OCI-LY7 (cell line): ENCODE measurements at regions not wholly inside any gene's neighbourhood (a gene's known extent, or its start where the extent isn't known, plus 50 kb on each side); places are given as distances from the start of the nearest gene placed in this dataset.

ENCODE experiments used
- EZH2phosphoT487 ChIP-seq: fragments of 200-600 bp; sonication (generic); IDR thresholded peaks from 2 replicates; pipeline ENCODE4 v1.6.1; 2018; ENCODE audit warnings: low read depth, borderline replicate concordance, mild to moderate bottlenecking, mixed run types, antibody characterized with exemption, low read length, moderate library complexity, mixed read lengths
- TF ChIP-seq, protein P1 (sequence below): fragments of 200-600 bp; sonication (generic); conservative IDR thresholded peaks from 2 replicates; pipeline ENCODE4 v1.5.1; 2014; ENCODE audit warnings: mild to moderate bottlenecking, antibody characterized with exemption, low read length, moderate library complexity, mixed read lengths

DNA sequence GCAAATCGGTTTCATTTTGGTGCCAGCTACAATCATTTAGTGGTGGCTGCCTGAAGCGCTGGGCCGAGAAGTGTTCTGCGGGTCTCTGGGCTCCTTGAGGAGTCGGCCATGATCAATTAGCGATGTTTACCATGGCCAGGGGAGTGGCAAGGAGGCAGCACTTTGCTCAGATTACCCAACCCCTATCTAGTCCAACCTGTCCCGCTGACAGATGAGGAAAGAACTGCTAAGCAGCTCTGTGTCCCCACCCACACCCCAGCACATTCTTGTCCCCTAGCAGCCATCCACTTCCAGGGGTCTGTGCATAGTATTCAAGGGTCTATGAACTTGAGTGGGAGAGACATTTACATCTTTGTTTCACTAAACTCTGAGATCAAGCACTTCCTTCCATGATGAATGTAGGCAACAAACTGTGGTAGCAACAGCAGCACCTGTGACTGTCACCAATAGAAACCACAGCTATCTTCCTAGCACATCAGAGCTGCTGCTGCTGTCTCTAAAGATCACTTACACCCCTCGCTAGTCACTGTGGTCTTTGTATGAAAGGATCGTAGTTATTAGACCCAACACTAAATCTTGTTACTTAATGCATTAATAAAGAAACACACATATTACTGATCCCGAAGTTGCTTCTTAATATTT lies 331.6 kb downstream of the BCOR start:
- TF ChIP-seq, protein P1, sequence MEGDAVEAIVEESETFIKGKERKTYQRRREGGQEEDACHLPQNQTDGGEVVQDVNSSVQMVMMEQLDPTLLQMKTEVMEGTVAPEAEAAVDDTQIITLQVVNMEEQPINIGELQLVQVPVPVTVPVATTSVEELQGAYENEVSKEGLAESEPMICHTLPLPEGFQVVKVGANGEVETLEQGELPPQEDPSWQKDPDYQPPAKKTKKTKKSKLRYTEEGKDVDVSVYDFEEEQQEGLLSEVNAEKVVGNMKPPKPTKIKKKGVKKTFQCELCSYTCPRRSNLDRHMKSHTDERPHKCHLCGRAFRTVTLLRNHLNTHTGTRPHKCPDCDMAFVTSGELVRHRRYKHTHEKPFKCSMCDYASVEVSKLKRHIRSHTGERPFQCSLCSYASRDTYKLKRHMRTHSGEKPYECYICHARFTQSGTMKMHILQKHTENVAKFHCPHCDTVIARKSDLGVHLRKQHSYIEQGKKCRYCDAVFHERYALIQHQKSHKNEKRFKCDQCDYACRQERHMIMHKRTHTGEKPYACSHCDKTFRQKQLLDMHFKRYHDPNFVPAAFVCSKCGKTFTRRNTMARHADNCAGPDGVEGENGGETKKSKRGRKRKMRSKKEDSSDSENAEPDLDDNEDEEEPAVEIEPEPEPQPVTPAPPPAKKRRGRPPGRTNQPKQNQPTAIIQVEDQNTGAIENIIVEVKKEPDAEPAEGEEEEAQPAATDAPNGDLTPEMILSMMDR = no peak
- no peak for TF ChIP-seq EZH2phosphoT487
